Glomerular visceral epithelial cell (primary cell): ENCODE measurements at regions not wholly inside any gene's neighbourhood (a gene's known extent, or its start where the extent isn't known, plus 50 kb on each side); places are given as distances from the start of the nearest gene placed in this dataset.

Experiments
- DNase-seq: peaks from one replicate; pipeline ENCODE4 v3.0.0-alpha.2; 2016; ENCODE audit errors: extremely low spot score

DNA sequence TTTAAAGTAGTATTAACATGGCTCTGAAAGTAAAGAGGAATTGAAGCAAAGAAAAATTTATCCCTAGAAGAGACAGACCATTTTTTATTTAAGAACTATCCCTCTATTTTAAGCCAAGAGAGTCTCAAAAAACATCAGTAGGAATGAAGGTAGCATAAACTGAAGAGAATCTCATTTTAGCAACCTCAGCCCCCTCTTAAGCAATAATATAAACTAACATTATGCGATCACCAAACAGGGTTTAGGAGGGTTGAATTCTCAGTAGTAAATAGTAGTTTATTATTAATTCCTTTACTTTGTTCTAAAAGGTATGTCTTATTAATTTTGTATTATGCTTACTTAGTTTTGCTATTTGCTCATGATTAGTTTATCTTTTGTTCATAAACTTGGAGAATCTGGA, 287.4 kb downstream of the CDK5RAP2 start:
- DNase-seq = no peak

DNA sequence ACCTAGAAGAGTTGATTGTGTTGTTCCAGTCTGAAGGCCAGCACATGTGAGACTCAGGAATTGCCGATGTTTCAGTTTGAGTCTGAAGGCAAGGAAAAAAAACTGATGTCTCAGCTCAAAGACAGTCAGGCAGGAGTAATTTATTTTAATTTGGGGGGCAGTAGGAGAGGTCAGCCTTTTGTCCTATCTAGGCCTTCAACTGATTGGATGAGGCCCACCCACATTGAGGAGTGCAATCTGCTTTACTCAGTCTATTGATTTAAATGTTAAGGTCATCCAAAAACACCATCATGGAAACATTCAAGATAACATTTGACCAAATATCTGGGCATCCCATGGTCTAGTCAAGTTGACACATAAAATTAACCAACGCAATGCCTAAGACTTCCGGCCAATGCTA, 288.9 kb downstream of the CDK5RAP2 start:
- DNase-seq = no peak

DNA sequence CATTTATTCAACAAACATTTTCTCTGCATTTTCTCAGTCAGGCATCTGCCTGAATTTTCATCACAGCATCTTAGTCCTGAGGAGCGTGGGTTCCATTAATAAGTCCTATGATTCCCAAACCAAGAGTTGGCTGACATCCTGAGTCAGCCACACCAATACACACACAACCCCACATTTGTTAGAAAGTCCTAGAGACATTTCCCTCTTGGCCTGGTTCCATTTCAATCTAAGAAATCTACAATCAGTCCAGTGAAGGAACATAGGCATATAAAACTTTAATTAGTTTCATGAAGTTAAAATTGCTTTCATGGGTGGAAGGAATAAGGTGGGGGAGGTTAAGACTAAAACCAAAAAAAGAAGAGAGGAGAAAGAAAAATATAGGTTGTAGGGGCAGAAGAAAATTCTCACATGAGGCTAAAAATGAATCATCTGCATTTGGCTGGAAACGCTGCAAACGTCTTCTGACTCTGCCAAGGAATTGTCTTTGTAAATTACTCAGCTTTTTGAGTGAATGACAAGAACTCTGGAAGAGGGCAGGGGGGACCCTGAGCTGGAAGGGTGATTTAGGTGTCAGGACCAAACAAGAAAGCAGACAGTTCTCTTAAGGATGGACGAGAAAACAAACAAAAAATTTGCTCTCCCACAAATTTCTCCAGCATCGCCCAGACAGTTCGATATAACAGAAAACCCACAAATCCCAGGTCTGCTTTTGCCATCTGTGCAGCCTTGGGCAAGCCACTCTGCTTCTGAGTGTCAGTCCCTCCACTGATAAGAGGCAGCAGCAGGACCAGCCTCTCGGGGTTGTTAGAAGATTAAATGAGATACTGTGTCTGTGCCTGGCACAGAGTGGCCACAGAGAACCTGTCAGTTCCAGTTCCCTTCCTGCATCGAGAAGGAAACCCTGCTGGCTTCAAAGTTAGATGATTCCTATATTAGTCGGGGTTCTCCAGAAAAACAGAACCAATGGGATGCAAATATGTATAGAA, 289.7 kb downstream of the CDK5RAP2 start:
- DNase-seq = no peak

DNA sequence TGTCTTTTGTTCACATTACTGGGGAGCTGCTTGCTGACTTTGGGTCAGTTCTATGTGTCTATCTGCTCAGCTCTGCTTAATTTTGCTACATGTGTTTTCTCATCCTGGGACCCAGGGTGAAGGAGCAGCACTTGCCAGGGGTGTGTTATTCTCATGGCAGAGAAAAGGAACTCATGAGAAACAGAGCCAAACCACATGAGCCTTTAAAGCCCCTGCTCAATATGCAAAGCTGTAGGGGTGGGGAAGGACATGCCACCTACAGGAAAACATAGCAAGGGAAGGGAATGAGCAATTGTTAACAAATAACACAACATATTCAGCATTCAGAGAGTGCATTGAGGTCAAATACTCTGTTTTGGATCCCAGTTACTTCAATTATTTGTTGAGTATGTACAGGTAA, 290.9 kb downstream of the CDK5RAP2 start:
- DNase-seq = no peak

DNA sequence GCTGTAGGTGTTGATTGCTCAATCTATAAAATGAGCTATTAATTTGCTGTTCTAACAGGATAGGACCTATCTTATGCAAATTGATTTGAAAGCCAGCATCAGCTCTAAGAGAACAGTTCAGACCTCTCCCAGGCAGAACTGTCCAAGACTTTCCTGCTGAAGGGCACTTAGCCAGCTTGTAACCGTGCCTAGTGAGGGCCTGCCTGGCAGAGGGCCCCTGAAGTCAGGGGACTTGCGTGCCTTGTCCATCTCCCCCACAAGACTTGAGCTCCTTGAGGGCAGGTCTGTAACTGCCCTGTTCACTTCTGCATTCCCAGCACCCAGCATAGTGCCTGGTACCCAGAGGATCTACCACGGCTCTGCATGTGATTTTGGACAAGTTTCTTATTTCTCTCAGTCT, 293.4 kb downstream of the CDK5RAP2 start:
- DNase-seq = no peak

DNA sequence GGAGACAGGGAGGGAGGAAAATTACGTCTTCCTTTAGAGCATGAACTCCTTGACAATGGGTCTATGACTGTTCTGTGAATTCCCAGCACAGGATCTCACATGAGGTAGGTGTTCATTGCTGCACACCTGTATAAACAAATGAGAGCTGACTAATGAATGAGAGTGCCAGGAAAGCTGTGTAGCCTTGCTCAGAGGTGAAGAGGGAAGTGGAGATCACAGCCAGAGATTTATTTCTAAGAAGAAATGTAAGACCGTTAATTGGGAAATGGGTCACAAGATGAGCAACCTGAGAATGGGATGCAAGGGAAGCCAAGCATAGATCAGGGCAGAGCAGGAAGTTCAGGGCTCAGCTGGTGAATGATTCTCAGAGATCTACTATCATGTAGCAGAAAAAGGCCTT, 295.1 kb downstream of the CDK5RAP2 start:
- DNase-seq = no peak

DNA sequence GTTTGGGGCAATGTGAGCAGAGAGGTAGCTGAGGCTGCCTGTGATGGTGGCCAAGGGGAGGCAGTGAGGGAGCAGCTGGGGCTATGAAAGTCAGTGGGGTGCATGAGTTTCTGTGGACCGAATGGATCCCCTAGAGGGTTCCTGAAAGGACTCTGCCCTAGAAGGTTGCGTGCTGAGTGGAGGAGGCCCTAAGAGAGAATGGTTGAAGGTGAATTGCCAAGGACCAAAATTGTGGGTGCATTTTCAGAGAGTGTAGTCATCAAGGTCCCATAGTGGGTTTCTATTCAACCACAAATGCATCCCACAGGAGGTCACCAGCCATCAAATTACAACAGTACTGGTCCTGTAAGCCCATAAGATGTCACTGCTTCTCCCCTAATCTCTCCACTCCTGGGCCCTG, 298.3 kb downstream of the CDK5RAP2 start:
- no peak for DNase-seq

DNA sequence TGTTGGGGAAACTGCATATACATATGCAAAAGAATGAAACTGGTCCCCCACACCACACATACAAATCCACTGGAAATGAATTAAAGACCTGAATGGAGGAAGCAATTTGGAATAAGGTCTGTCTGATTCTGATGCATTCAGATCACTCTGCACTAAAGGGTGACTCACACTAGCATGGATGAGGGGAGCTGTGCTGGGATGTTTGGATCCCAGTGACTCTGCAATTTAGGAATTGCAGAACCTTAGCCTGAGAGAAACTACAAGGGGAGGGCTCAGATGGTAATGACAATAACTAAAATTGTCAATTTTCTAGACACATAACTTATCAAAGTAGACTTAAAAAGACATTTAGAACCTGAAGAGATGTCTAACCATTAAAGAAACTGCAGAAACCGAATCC, 312.0 kb downstream of the CDK5RAP2 start:
- no peak for DNase-seq

DNA sequence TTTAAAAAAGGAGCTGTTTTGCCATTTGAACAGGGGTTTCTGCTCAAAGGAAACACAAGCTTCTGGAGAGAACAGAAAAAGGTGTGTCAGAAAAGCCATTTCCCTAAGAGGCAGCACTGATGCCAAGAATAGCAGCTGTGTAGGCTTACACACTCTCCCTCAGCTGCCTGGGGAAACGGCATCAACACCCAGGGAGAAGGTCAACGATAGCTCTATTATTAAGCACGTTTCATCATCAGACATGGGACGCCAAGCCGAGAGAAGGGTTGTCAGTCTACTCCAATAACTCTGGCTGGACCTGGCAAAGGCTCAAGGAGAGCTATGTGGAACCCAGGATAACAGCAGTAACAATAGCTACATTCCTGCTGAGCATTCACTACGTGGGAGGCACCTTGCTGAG, 314.2 kb downstream of the CDK5RAP2 start:
- no peak for DNase-seq

DNA sequence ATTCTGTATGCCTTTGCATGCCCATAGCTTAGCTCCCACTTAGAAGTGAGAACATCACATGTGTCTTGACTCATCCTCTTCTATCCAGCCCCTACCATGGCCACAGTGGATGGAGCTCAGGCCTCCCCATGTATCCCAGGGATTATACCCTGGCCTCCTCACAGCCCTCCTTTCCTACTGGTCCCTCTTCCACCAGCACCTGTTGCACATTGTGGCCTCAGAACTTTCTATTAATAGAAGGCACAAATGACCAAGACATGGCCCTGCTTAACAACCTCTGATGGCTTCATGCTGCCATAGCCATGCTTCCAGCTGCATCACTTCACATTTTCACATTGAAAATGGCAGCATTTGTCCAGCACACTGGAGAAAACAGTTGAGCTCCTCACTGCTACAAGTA, 315.4 kb downstream of the CDK5RAP2 start:
- no peak for DNase-seq

DNA sequence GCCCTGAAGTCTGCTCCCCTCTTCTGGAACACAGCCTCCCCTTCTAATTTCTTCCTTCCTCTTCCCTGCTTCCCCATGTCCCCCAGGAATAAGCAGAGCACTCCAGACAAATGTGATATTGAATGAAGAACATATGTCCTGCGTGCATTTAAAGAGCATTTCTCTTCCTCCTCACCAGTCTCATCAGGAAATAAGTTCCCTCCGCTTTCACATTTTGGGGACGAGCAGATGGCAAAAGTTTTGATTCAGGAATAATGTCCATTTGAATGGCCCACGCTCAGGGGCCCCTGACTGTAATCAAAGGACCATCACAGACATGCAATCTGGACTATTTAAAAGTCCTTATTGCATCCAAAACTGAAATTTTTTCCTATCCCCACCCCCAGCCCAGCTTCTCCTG, 316.1 kb downstream of the CDK5RAP2 start:
- DNase-seq = no peak

DNA sequence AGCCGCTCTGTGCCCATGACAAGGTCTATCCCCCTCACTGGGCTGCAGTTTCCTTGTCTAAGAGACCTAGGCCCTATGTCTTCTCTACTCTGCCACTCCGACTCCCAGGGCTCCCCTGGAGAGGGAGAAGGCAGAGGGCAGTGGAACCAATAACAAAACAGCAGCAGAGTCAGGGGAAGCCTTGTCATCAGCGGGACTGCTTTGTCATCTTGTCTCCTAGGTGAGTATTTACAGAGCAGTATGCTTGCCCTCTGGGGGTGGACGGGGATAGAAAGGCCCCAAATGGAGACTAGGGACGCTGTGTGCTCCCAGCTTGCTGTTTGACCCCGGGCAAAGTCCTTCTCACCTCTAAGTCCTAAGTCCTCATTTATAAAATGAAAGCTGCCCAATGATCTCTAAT, 318.5 kb downstream of the CDK5RAP2 start:
- no peak for DNase-seq

DNA sequence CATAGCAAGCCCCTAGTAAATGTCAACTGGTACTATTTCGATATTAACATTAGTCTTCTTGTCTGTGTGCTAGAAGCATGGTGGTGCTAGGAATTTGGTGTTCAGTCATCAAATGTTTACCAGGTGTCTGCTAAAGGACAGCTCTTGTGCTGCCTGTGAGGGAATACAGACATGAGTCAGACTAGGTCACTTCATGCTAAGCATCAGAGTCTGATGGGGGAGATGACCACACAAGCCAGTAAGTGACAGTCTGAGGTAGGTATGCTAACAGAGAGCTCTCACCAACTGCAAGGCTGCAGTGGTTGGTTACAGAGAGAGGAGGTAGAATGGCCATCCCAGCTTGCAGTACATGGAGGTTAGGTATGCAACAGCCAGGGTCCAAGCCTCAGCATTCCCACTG, 320.9 kb downstream of the CDK5RAP2 start:
- no peak for DNase-seq

DNA sequence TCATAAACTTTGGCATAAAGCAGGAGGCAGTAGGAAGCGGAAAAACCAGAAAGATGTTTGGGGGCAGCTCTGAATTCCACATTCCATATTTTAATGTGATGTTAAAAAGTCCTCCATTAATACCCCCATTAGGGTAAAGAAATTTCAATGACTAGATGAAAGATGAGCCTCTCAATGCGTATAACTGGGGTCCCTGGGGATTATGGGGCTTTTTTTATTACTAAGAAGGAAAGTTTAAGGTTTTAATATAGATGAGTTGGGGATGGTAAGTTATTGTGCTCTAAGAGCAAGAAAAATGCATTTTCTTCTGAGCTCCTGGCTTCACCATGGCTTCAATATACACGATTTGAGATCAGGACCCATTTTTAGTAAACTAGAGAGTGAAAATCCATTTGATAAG, 321.9 kb downstream of the CDK5RAP2 start:
- no peak for DNase-seq

DNA sequence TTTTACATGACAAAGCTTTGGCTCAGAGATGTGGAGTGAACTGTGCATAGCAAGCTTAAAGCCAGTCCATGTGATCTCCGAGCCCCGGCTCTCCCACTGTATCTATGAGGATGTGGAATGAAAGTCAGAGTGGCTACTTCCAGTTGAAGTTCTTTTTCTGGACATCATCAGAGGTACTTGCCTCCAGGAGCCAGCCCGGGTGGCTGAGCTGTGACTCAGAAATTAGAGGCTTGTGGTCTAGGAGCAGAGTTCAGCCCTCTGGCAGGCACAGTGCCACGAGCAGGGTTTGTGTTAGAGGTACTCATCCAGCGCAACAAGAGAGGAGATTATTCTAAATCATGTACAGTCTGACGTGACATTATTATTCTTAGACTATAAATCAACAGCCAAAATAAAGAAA, 322.5 kb downstream of the CDK5RAP2 start:
- peak; percentile 31 for DNase-seq

DNA sequence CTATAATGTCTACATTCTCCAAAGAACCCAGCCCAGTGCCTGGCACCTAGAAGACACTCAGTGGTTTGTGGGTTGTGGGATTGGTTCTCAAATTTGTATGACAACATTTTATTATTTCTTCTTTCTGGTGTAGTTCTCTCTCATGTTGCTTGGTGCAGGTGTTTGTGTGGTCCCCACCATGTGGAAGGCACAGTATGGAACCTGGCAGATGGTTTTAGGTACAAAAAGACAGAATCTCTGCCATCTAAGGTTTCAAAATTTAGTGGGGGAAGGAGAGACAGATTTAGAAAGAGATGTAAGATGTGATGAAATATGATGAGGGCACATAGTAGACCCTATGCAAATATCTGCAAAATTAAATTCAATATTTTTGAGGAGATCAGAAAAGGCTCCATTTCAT, 323.8 kb downstream of the CDK5RAP2 start:
- no peak for DNase-seq

DNA sequence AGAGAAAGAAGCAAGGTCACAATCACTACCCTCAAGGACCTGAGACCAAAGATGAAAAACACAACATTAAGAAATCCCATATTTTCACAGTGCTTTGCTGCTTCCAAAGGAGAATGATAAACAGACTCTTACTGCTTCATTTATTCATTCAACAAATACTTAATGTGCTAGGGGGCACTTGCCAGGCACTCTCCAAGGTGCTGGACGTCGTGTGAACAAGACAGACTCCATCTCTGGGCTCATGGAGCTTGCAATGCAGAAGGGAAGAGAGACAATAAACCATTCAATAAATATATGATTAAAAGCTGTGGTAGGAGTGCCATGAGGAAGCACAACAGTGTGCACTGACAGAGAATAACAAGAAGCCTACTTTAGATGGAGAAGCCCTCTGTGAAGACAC, 327.7 kb downstream of the CDK5RAP2 start:
- DNase-seq = no peak

DNA sequence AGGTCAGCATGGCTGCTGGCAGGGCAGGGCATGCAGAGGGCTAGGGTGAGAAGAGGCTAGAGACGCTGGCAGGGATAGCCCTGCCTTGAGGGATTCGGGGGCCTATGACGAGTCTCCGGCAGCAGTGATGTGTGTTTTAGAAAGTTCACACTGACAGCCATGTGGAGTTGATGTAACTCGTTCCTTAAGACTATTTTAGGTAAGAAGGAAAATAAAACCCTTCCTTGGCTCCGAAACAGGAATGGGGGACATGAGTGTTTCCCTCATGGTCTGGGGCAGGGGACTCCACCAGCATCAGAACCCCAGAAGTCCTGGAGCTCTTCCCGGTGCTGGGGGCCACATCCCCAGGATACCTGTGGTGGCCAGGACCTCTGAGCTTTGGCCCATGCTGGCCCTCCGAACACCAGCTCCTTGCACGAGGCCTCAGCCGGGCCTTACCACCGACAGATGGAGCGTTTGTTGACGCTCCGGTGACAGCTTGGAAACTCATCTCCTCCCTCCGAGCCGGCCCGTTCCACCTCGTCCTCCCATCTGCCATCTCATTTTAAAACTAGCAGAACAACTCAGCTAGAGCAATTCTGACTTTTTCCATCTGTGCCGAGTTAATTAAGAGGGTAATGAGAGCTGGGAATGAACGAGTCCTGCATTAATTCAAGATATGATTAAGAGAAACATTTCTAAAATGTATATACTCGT, 337.7 kb downstream of the CDK5RAP2 start:
- no peak for DNase-seq

DNA sequence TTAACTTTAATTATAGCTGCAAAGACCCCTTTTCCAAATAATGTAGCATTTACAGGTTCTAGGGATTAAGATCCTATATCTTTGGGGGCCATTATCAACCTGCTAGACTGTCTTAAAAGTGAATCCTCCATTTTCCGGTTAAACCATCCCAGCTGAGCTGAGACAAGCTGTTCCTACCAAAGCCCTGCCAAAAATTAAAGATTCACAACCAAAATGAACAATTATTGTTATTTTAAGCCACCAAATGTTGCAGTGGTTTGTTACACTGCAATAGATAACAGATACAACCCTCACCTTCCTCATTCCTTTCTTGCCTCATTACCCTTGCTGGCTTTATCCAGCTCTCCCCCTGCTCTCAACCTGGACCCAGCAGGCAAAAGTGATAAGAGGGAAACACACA, 343.4 kb downstream of the CDK5RAP2 start:
- DNase-seq = no peak

DNA sequence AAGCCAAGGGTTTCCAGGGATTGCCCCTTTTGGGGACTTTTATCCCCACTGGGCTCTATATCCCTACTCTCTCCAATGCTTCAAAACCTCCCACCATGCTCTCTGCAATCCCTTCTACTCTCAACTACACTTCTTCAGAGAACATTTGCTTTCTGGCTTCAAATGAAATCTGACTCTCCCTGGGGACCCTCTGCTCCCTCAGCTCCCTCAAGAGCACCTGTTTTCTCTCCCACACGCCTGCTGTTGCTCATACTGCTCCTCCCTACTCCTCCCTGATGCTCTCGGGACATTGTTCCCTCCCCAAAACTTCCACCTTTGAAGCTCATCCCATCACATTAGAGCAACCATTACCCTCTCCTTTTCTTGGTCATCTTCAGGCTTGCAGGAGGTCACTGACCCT, 344.9 kb downstream of the CDK5RAP2 start:
- DNase-seq = no peak

DNA sequence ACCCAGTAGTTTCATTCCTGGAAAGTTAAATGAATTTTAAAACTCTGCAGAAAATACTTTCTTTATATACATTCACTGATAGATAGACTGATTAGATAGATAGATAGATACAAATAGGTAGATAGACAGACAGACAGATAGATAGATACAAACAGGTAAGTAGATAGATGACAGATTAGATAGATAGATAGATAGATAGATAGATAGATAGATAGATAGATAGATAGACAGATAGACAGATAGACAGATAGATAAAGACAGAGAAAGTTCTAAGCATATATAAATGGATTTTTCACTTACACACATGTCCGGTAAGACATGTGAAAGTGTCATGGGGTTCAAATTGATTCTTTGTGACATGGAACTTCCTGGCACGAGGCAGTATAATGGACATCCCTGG, 349.7 kb downstream of the CDK5RAP2 start:
- no peak for DNase-seq

DNA sequence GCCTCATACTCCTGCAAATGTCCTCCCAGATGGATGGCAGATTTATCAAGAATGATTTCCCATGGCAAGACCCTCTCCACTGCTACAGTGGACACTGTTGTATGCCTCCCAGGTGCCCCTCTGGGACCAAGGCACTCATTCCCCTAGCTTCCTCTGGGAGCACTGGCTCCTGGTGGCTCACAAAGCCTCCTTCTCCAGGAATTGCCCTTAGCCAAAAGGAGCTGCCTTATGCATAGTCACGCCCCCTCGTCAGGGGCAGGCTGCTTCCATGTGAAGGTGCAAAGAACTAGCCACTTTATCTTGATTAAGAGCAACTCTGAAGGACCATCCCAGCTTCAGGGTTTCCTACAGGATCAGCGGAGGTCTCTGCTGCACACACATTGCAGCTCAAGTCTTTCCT, 358.1 kb downstream of the CDK5RAP2 start:
- no peak for DNase-seq

DNA sequence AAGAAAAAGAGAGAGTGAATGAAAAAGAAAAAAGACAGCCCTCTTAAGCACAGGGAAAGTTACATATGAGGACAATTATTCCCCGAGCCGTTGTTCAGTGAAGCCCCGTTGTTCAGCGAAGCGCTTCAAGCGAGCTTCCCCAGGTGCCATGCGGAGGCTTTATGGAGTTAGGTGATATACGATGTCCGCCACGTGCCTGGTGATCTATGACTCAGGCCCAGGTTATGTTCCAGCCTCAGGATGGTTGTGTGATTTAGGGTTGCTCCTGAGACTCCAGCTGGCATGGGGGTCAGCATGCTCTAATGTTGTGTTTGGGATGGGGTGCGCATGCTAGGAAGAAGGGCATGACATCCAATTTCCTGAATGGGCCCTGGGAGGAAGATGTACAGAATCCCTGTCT, 365.6 kb downstream of the CDK5RAP2 start:
- no peak for DNase-seq
